HG02588 (cell line): ENCODE measurements at regions not wholly inside any gene's neighbourhood (a gene's known extent, or its start where the extent isn't known, plus 50 kb on each side); places are given as distances from the start of the nearest gene placed in this dataset.

Experiments
- ATAC-seq: cut with Tn5 transposase; IDR thresholded peaks from one replicate; pipeline ENCODE4 v1.9.1; 2021; ENCODE audit warnings: mild to moderate bottlenecking, moderate library complexity; ENCODE audit not compliant: unreplicated experiment

DNA sequence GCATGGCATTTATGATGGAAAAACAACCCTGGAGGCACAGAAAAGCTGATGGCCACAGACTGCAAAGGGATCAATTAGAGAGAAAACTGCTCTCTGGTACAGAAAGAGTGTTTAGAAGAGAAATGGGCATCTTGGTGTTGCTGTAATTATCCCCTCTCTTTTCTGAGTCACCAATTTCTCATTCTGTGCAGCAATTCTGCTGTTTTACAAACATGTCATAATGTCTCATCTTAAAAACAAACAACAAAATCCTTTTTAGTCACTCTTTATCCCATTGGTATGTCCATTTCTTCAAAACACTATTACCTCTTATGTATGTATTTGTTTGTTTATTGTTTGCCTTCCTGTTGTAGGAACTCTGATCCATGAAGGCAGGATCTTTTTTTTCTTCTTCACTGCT, 73.9 kb upstream of the HK2 start:
- ATAC-seq = no peak

DNA sequence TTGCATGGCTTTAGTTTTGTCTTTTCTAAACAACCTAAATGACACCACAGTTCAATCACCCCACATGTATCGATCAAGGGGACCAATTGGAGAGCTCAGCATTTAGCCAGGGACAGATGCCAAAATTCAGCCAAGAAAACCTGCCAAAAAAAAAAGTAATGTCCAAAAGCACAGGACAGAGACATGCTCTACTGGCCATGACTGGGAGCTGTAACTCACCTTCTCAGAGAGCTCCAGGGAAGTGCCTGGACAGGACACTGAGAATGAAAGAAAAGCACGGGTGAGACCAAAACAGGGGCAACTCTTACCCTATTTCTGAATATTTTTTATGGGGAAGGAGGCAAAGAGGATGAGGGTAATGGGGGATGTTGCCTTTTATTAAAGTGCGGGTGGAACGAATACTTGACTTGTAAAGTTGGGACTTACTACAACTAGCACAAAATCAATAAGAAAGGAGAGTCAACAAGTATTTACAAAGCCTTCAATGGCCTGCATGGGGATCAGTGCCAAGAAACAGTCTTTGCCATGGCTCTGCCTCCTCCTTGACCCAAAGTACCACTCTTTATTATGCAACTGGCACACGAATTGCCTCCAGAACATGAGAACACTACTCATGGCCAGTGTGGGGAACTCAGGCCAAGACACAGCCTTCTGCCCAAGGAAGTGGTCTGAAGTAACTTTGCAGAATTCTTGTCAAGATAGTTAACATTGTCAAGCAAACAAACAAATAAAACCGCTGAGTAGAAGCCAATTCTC, 72.9 kb upstream of the HK2 start:
- ATAC-seq = no peak

DNA sequence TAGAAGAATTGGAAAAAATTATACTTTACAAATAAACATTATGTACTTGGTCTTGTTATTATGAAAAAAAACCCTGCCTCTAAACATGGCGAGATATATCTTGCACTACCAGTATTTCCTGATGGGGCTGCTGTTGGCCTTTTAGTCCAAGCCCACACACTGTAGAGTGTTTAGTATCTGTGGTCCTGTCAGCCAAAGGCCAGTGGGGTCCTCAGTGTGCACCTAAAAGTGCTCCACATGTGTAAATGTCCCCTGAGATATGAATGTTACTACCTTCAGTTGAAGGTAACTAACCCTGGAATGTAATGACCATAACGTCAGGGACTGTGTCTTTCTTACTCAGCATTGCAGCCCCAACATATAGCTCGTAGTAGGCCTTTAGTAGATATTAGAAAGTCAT, 71.1 kb upstream of the HK2 start:
- ATAC-seq = no peak

DNA sequence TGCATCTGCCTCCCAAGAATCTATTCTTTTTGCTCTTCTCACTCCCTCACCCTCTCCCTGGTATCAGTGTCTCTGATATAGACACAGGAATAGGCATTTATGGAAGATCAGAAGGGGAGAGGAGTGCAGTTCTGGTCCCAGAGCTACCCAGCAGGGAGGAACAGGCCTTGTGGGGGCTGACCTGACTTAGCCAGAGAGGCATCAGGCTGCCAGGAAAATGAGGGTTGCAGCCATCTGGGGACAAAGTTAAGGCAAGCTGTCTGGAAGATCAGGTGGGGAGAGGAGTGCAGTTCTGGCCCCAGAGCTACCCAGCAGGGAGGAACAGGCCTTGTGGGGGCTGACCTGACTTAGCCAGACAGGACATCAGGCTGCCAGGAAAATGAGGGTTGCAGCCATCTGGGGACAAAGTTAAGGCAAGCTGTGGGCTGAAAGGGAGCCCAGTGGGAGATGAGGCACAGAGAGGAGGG, 69.9 kb upstream of the HK2 start:
- ATAC-seq = no peak

DNA sequence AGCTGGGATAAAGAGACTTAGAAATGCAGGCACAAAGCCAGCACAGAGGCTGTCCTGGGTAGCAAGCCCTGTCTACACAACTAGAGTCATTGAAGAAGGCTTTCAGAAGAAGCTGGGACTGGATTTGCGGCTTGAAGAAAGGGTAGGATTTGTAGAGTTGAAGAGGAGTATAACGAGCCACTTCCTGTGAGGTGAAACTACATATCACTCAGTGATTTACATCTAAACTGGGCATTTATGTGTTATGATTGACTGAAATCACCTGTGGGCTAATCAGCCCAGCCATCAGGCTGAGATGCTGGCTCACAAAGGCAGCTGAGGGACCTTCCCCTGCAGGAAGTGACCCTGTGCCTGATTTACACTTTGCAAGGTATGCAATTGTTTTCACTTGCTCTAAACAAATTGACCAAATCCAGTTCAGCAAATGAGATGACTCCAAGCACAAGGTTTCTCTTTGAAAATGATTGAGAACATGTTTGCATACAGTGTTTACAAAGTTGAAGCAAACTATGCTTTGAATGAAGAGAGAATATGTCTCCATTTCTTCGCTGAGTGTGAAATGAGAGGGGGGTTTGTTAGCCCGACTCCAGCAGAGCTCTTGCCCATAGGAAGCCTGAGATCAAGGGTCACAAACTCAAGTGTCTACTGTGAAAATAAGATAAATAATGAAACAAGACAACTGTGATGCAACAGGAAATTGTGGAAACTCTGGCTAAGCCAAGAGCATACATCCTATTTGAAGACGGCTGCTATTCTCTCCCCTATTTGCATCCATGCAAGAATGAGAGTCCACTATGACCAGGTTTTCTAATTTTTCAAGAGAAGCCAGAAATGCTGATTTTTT, 69.3 kb upstream of the HK2 start:
- ATAC-seq = no peak

DNA sequence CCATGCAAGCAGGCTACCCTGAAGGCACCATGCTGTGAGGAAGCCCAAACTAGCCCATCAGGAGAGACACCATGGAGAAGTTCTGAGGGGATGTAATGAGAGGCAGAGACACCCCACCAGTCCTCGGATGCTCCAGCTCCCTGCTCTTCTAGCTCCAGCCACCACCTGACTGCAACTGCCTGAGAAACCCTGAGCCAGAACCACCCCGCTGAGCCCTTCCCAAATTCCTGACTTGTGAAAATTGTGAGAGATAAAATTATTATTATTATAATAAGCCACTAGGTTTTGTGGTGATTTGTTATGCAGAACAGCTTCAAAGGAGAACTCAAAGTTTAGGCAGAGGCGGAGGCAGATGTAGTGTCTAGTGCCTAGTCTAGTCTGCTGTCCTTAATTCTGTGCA, 67.1 kb upstream of the HK2 start:
- no peak for ATAC-seq

DNA sequence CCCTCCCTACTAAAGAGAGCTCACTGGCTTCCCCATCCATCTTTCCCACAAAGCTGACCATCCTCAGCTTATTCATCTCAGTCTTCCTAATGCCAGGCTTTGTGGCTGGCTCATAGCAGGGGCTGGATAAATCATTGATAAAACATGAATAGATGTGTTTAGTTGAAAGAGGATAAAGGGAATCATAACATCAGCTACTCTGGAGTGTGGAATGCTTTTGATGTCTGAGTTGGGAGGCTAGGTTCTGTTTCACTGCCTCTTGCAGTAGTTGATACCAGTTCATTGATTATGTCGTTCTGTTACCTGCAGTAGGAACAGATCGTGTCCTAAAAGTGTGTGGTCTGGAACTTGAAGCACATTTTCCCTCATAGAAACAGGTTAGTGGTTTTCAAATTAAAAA, 66.3 kb upstream of the HK2 start:
- no peak for ATAC-seq

DNA sequence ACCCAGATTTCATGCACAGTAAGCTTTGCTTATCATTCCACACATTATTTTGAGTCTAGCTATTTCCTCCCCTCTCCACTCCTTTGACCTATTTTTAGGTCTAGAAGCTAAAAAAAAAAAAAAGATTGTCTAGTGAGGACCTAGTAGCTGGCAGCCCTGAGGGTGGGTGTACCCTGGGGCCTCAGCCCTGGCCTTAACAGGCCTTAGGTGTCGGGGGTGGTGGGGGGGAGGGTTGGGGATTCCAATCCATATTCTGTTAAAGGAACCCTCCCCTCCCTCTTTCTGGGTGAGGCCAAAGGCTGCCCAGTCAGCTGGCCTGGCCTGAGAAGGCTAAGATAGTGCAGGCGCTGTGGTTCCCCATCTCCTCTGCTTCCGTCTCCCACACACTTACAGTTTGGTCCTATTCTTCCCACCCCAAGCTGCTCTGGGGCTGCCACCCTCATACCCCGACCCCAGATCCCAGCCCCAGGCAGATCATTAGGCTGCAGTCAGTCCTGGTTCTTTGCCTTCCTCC, 65.5 kb upstream of the HK2 start:
- no peak for ATAC-seq

DNA sequence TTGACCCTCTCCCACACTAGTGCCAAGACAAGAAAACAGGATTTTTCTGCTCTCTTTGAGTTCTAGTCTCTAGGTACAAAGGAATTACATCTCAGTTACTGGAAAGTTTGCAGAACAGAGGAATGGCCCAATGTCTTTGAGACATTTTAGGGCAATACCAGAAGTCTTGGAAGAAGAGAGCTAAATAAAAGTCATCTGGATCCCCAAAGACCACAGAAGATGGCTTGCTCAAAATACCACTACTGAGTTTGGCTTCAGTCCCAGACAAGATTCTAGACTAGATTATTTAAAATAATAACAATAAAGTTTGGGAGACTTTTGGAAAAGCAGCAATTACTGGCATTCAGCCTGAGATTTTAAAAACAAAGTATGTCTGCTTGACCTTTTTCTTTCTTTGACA, 61.9 kb upstream of the HK2 start:
- no peak for ATAC-seq

DNA sequence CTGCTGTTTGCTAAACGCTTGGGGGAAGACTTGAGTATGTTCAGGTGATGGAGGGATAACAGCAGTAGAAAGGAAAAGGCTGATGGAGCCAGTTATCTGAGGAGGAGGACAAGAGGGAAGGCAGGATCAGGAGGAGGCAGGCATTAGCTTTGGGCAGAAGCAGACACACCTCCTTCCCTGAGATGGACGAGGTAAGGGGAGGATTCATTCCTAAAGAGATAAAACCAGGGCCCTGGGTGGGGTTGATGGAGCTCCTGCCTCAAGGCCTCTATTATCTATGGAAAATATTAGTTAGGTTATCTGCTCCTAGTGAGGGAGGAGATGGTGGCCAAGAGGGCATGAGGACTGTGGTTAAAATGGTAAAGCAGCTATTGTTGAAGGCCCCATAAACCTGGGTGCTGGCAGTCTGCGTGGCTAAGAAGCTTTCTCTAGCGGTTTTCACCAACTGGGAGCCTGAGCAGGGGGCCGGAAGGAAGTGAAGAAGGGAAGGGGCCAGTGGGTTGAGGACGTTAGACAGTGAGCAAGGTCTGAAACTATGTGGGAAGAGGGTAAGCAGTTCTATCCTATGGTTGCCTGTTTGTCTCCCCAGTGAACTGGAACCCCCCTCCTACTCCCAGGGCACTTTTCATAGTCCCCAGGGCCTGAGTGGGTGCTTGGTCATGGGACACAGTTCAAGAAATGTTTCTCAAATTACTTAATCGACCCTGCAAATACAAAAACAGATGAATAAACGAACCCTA, 56.6 kb upstream of the HK2 start:
- peak; percentile 47 for ATAC-seq

DNA sequence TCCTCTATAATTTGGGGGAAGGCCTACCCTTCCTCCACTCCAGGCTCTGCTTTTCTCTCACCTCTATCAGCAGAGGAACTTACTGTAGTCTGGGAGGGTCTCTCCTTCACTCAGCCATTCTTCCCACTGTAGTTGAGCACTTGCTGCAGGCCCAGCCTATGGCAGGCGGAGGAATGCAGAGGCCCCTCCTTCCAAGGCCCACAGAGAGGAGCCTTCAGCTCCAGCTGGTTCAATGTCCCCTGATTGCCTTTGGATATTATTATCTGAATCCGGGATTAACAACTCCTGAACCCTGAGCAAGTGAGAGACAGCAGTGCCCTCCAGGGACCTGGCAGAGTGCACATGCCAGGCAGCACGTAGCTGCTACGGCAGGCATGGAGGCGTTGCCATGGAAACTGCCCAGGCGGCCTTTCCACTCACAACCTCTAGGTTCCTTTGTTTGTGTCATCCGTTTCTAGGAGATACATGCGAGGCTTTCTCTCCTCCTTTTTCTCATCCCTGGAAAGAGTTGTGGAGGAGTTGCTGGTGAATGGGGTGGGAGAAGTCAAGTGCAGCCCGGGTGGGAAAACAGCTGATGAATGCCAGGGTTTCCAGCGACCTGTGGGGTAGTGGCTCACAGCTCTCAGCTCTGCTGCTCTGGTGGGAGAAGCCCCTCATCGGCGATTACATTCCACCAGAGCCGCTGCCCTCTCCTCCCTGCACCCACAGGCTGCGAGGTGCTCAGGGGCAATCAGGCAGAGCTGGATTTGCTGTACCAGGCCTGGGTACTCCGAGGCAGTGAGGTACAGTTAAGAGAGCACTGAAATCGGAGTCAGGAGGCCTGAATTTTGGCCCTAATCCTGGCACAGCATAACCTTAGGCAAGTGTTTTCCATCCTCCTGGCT, 55.3 kb upstream of the HK2 start:
- no peak for ATAC-seq

DNA sequence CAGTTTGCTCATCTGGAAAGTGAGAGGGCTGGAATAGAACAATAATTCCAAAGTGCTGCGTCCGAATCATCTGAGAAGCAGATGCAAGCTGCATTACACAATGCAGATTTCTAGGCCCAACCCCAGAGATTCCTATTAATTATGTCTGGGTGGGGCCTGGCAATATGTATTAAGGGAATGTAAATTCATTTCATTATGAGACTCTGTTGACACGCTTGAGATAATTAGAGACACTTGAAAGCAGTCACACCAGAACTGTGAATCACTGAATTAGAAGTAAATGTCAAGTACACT, 54.7 kb upstream of the HK2 start:
- no peak for ATAC-seq

DNA sequence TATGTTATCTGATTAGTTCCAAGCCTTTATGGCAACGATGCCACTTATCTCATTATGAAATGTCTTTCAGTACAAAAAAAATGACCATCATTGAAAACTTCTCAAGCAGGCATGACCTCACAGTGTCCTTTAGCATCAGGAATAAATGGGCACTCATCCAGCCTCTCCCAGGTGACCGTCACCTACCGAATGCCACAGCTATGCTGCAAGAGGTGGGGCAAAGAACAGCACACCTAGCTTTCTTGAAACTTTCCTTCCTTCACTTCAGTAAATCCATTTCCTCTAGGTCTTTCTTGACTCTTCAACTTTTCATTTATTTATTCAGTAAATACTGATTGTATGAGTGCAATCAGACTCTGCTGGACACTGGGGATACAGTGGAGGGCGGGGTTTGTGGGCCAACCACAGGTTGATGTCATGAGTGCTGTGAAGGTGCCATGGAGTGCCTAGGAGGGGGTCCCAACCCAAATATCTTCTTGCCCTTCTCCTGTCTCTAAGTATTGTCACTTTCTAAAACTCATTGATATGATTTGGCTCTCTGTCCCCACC, 54.3 kb upstream of the HK2 start:
- ATAC-seq = no peak
